OCI-LY1 (cell line): ENCODE measurements at regions not wholly inside any gene's neighbourhood (a gene's known extent, or its start where the extent isn't known, plus 50 kb on each side); places are given as distances from the start of the nearest gene placed in this dataset.

Experiments
- H2AFZ ChIP-seq: fragments of 200-600 bp; sonication (generic), shearing (Covaris generic); 2 replicates; pipeline ENCODE4 v1.6.0; 2014; ENCODE audit warnings: antibody characterized with exemption, mild to moderate bottlenecking, low read length
- H3F3A ChIP-seq: fragments of 200-600 bp; sonication (generic), shearing (Covaris generic); 2 replicates; pipeline ENCODE4 v1.6.0; 2014; ENCODE audit warnings: mild to moderate bottlenecking, antibody characterized with exemption, low read length, moderate library complexity; ENCODE audit not compliant: insufficient read depth
- H3K27ac ChIP-seq: fragments of 200-600 bp; sonication (generic); 2 replicates; pipeline ENCODE4 v1.5.1; 2014; ENCODE audit warnings: low read length, mixed run types, mild to moderate bottlenecking, low read depth; ENCODE audit not compliant: poor library complexity, severe bottlenecking
- H3K27me3 ChIP-seq: fragments of 200-600 bp; sonication (generic); 2 replicates; pipeline ENCODE4 v1.6.0; 2014; ENCODE audit warnings: antibody characterized with exemption, mild to moderate bottlenecking, low read length, moderate library complexity; ENCODE audit not compliant: insufficient read depth
- H3K36me3 ChIP-seq: fragments of 200-600 bp; sonication (generic); 2 replicates; pipeline ENCODE4 v1.6.1; 2014; ENCODE audit warnings: mild to moderate bottlenecking, antibody characterized with exemption, low read length, moderate library complexity, mixed read lengths; ENCODE audit not compliant: insufficient read depth
- H3K4me1 ChIP-seq: fragments of 200-600 bp; sonication (generic); 2 replicates; pipeline ENCODE4 v1.5.1; 2014; ENCODE audit warnings: mild to moderate bottlenecking, low read length, moderate library complexity; ENCODE audit not compliant: insufficient read depth, severe bottlenecking
- H3K4me2 ChIP-seq: fragments of 200-600 bp; sonication (generic), shearing (Covaris generic); 2 replicates; pipeline ENCODE4 v1.6.1; 2014; ENCODE audit warnings: low read length
- H3K4me3 ChIP-seq: fragments of 200-600 bp; sonication (generic); 2 replicates; pipeline ENCODE4 v1.5.1; 2014; ENCODE audit warnings: low read length, low read depth, mild to moderate bottlenecking, mixed read lengths; ENCODE audit not compliant: poor library complexity, severe bottlenecking
- H3K79me2 ChIP-seq: fragments of 200-600 bp; shearing (Covaris generic); 2 replicates; pipeline ENCODE4 v1.6.1; 2016; ENCODE audit warnings: mixed run types, low read length, mixed read lengths; ENCODE audit not compliant: insufficient read depth
- H3K9ac ChIP-seq: fragments of 200-600 bp; sonication (generic), shearing (Covaris generic); 2 replicates; pipeline ENCODE4 v1.6.1; 2014; ENCODE audit warnings: mild to moderate bottlenecking, low read length, mixed read lengths
- H3K9me2 ChIP-seq: fragments of 200-600 bp; sonication (generic), shearing (Covaris generic); 2 replicates; pipeline ENCODE4 v1.6.1; 2014; ENCODE audit warnings: low read depth, mild to moderate bottlenecking, low read length, mixed read lengths
- H3K9me3 ChIP-seq: fragments of 200-600 bp; shearing (Covaris generic); 2 replicates; pipeline ENCODE4 v1.6.1; 2014; ENCODE audit warnings: low read length, mixed read lengths
- H4K20me1 ChIP-seq: fragments of 200-600 bp; sonication (generic), shearing (Covaris generic); 2 replicates; pipeline ENCODE4 v1.6.0; 2016; ENCODE audit warnings: mild to moderate bottlenecking, low read length; ENCODE audit not compliant: insufficient read depth
- CTCF ChIP-seq: fragments of 200-600 bp; sonication (generic), shearing (Covaris generic); IDR thresholded peaks from 2 replicates; pipeline ENCODE4 v1.5.1; 2017; ENCODE audit warnings: mild to moderate bottlenecking, antibody characterized with exemption, low read length, moderate library complexity, mixed read lengths
- EZH2 ChIP-seq: fragments of 200-600 bp; sonication (generic), shearing (Covaris generic); IDR thresholded peaks from 2 replicates; pipeline ENCODE4 v1.8.0; 2017; ENCODE audit warnings: borderline replicate concordance, mixed run types, mild to moderate bottlenecking, antibody characterized with exemption, low read length, moderate library complexity, mixed read lengths

GRCh38 chr20:10786678-10787077 lies 112.9 kb upstream of the JAG1 start:
- TF ChIP-seq EZH2 (no peak), CTCF (no peak)
- no peaks in the 10 kb centered on the region for H3K27me3 ChIP-seq
- no peaks in the 10 kb centered on the region for H3K36me3 ChIP-seq
- H3F3A ChIP-seq = no peaks in the 10 kb centered on the region
- no peak overlapping the region for H3K4me2 ChIP-seq
- no peaks in the 10 kb centered on the region for H3K9me3 ChIP-seq
- no peaks in the 10 kb centered on the region for H3K79me2 ChIP-seq
- no peaks in the 10 kb centered on the region for H3K9me2 ChIP-seq
- H3K4me1 ChIP-seq = no peaks in the 10 kb centered on the region
- H2AFZ ChIP-seq = no peak overlapping the region
- H3K4me3 ChIP-seq = no peak overlapping the region
- no peaks in the 10 kb centered on the region for H4K20me1 ChIP-seq
- no peak overlapping the region for H3K27ac ChIP-seq
- H3K9ac ChIP-seq = no peak overlapping the region

- H3K36me3 ChIP-seq = no peaks in the 10 kb centered on the region
- H2AFZ ChIP-seq = no peak overlapping the region
- H3K79me2 ChIP-seq = no peaks in the 10 kb centered on the region
- H3K4me1 ChIP-seq = no peaks in the 10 kb centered on the region
- H3K4me2 ChIP-seq = no peak overlapping the region
- no peak overlapping the region for H3K4me3 ChIP-seq
- H3K27ac ChIP-seq = no peak overlapping the region
- no peaks in the 10 kb centered on the region for H3K9me2 ChIP-seq
- H4K20me1 ChIP-seq = no peaks in the 10 kb centered on the region
- H3K27me3 ChIP-seq = no peaks in the 10 kb centered on the region
- no peaks in the 10 kb centered on the region for H3K9me3 ChIP-seq
- no peaks in the 10 kb centered on the region for H3F3A ChIP-seq
- H3K9ac ChIP-seq = no peak overlapping the region
- no peak for TF ChIP-seq EZH2
- TF ChIP-seq CTCF = no peak
These were observed 114.3 kb upstream of the JAG1 start for GRCh38 chr20:10788055-10788454.

DNA sequence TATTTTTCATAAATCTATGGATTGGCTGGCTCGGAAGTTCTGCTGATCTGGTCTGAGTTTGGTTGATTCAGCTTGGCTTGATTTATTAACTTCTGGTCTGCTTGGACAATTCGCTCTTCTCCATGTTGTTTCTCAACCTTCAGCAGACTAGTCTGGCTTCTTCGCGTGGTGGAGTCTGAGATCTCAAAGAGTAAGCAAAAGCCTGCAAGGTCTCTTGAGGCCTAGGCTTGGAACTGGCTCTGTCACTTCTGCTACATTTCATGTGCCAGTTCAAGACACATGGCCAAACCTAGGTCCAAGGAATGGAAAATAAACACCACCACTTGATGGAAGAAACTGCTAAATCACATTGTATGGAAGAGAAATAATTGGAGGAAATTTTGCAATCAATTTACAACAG lies 115.1 kb upstream of the JAG1 start:
- H3K27ac ChIP-seq = no peak overlapping the region
- no peak overlapping the region for H3K4me2 ChIP-seq
- no peaks in the 10 kb centered on the region for H3K36me3 ChIP-seq
- no peaks in the 10 kb centered on the region for H4K20me1 ChIP-seq
- no peaks in the 10 kb centered on the region for H3K9me2 ChIP-seq
- no peaks in the 10 kb centered on the region for H3K4me1 ChIP-seq
- no peak overlapping the region for H3K4me3 ChIP-seq
- no peaks in the 10 kb centered on the region for H3F3A ChIP-seq
- no peaks in the 10 kb centered on the region for H3K27me3 ChIP-seq
- no peak overlapping the region for H2AFZ ChIP-seq
- TF ChIP-seq EZH2 (no peak), CTCF (no peak)
- no peaks in the 10 kb centered on the region for H3K9me3 ChIP-seq
- H3K79me2 ChIP-seq = no peaks in the 10 kb centered on the region
- no peak overlapping the region for H3K9ac ChIP-seq
